ENCODE measurements at regions not wholly inside any gene's neighbourhood (a gene's known extent, or its start where the extent isn't known, plus 50 kb on each side); places are given as distances from the start of the nearest gene placed in this dataset.

DNA sequence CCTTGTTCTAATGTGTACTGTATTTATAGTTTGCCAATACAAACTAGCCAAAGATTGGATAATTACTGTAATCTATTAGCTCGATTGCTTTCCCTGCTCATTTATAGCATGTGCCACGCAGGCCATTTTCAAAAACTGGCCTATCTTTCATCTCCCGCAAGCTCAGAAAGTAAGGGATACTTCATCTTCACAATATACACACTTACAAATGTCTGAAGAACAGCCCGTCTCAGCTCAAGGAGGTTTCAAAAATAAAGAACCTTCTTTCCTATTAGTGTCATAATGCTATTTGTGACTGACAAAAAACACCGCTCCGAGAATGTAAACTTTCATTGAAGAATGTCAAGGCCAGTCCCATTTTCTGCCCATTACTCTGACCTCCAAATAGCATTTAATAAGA lies 306.4 kb upstream of the ZNF507 start:
- no peak overlapping the region for H3K4me3 ChIP-seq (ENCODE audit: control insufficient read depth in 2 of 3, extremely low read depth in 1 of 3, insufficient read depth in 2 of 3, low read depth in 1 of 3, low read length in 3 of 3)
- no peaks in the 10 kb centered on the region for H3K4me1 ChIP-seq (ENCODE audit: control insufficient read depth, extremely low read depth, insufficient read depth, low read length)
- H3K79me2 ChIP-seq (ENCODE audit: control insufficient read depth, insufficient read depth, low read length) = no peaks in the 10 kb centered on the region
- H3K9me3 ChIP-seq (ENCODE audit: control insufficient read depth, low read depth, low read length) = no peaks in the 10 kb centered on the region
- H3K27me3 ChIP-seq (ENCODE audit: control insufficient read depth, extremely low read depth, insufficient read depth, low read length) = no peaks in the 10 kb centered on the region
- TF ChIP-seq, protein P1, sequence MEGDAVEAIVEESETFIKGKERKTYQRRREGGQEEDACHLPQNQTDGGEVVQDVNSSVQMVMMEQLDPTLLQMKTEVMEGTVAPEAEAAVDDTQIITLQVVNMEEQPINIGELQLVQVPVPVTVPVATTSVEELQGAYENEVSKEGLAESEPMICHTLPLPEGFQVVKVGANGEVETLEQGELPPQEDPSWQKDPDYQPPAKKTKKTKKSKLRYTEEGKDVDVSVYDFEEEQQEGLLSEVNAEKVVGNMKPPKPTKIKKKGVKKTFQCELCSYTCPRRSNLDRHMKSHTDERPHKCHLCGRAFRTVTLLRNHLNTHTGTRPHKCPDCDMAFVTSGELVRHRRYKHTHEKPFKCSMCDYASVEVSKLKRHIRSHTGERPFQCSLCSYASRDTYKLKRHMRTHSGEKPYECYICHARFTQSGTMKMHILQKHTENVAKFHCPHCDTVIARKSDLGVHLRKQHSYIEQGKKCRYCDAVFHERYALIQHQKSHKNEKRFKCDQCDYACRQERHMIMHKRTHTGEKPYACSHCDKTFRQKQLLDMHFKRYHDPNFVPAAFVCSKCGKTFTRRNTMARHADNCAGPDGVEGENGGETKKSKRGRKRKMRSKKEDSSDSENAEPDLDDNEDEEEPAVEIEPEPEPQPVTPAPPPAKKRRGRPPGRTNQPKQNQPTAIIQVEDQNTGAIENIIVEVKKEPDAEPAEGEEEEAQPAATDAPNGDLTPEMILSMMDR (optimal IDR thresholded peaks at IDR 0.05 in 1 of 3, IDR thresholded peaks at IDR 0.05 in 1 of 3, conservative IDR thresholded peaks at IDR 0.05 in 1 of 3; ENCODE audit: extremely low read depth in 1 of 3, insufficient read depth in 2 of 3, low read length in 3 of 3) = no peak
- TF ChIP-seq EZH2 (IDR thresholded peaks at IDR 0.05; ENCODE audit: low read length) = no peak
- dilution Hi-C loops (cut with MboI; ENCODE audit: extremely low pct_ligation_motif_present, low sequenced_read_pairs) = no loop called here
- no peaks in the 10 kb centered on the region for H3K36me3 ChIP-seq (ENCODE audit: control insufficient read depth in 2 of 2, extremely low read depth in 1 of 2, insufficient read depth in 2 of 2, low read length in 2 of 2)
- H3K9me1 ChIP-seq (ENCODE audit: control insufficient read depth, extremely low read depth, insufficient read depth, low read length) = no peaks in the 10 kb centered on the region
- FAIRE-seq (no peak), DNase-seq (ENCODE audit: low read depth, low spot score) (no peak)
- no peak overlapping the region for H3K9ac ChIP-seq (ENCODE audit: control insufficient read depth, extremely low read depth, insufficient read depth, low read length)
- no peak overlapping the region for H3K4me2 ChIP-seq (ENCODE audit: control insufficient read depth, extremely low read depth, insufficient read depth, low read depth, low read length)
- no peak overlapping the region for H2AFZ ChIP-seq (ENCODE audit: control insufficient read depth, low read length)
- H4K20me1 ChIP-seq (ENCODE audit: control insufficient read depth, extremely low read depth, insufficient read depth, low read length) = no peaks in the 10 kb centered on the region
- no peak overlapping the region for H3K27ac ChIP-seq (ENCODE audit: control insufficient read depth, insufficient read depth, low read length)

DNA sequence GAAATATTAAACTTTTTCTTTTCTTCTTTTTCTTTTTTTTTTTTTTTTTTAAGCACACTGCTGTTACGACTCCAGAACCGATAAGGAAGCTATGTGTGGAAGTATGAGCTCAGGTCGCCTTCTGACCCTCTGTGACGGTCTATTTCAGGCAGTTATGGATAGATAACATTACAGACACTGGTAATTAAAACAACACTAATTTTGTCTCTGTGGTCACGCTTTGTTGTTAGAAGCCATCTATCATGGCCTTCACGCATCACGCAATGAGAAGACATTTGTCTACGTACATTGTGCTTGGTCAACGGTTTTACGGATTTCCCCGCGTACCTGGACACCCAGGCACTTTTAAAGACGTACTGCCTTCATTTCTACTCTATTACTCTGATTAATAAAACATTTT lies 306.0 kb upstream of the ZNF507 start:
- H3K36me3 ChIP-seq (ENCODE audit: control insufficient read depth in 2 of 2, extremely low read depth in 1 of 2, insufficient read depth in 2 of 2, low read length in 2 of 2) = no peaks in the 10 kb centered on the region
- dilution Hi-C loops (cut with MboI; ENCODE audit: extremely low pct_ligation_motif_present, low sequenced_read_pairs) = no loop called here
- no peak overlapping the region for H3K27ac ChIP-seq (ENCODE audit: control insufficient read depth, insufficient read depth, low read length)
- no peak for FAIRE-seq
- no peak overlapping the region for H3K9ac ChIP-seq (ENCODE audit: control insufficient read depth, extremely low read depth, insufficient read depth, low read length)
- H3K9me1 ChIP-seq (ENCODE audit: control insufficient read depth, extremely low read depth, insufficient read depth, low read length) = no peaks in the 10 kb centered on the region
- TF ChIP-seq, protein P1 (optimal IDR thresholded peaks at IDR 0.05 in 1 of 3, IDR thresholded peaks at IDR 0.05 in 1 of 3, conservative IDR thresholded peaks at IDR 0.05 in 1 of 3; ENCODE audit: extremely low read depth in 1 of 3, insufficient read depth in 2 of 3, low read length in 3 of 3) = no peak
- TF ChIP-seq EZH2 (IDR thresholded peaks at IDR 0.05; ENCODE audit: low read length) = no peak
- H4K20me1 ChIP-seq (ENCODE audit: control insufficient read depth, extremely low read depth, insufficient read depth, low read length) = no peaks in the 10 kb centered on the region
- peaks cover 2% of the 10 kb centered on the region for H3K9me3 ChIP-seq (ENCODE audit: control insufficient read depth, low read depth, low read length)
- H3K79me2 ChIP-seq (ENCODE audit: control insufficient read depth, insufficient read depth, low read length) = no peaks in the 10 kb centered on the region
- H3K4me3 ChIP-seq (ENCODE audit: control insufficient read depth in 2 of 3, extremely low read depth in 1 of 3, insufficient read depth in 2 of 3, low read depth in 1 of 3, low read length in 3 of 3) = no peak overlapping the region
- H3K4me1 ChIP-seq (ENCODE audit: control insufficient read depth, extremely low read depth, insufficient read depth, low read length) = no peaks in the 10 kb centered on the region
- no peaks in the 10 kb centered on the region for H3K27me3 ChIP-seq (ENCODE audit: control insufficient read depth, extremely low read depth, insufficient read depth, low read length)
- no peak for DNase-seq (ENCODE audit: low read depth, low spot score)
- no peak overlapping the region for H2AFZ ChIP-seq (ENCODE audit: control insufficient read depth, low read length)
- H3K4me2 ChIP-seq (ENCODE audit: control insufficient read depth, extremely low read depth, insufficient read depth, low read depth, low read length) = no peak overlapping the region

Data from keratinocyte (primary cell).